ENCODE measurements at regions not wholly inside any gene's neighbourhood (a gene's known extent, or its start where the extent isn't known, plus 50 kb on each side); places are given as distances from the start of the nearest gene placed in this dataset.
"Not testable (repeated sequence)": the region's sequence is repeated elsewhere in the genome, so short reads cannot be mapped to it uniquely, and the experiment has no call there.

- H3K27ac ChIP-seq (ENCODE audit: low read depth, low read length, poor library complexity, severe bottlenecking); H3K4me1 ChIP-seq (ENCODE audit: insufficient read depth, low read length, poor library complexity, severe bottlenecking); BruUV-seq (replicated peaks); H3K9me2 ChIP-seq (ENCODE audit: insufficient read depth, low read length); H3K4me2 ChIP-seq (ENCODE audit: low read length); H3K79me2 ChIP-seq (ENCODE audit: insufficient read depth, low read depth, low read length); intact Hi-C loops (cut with micrococcal nuclease; ENCODE audit: unreplicated experiment); H2AFZ ChIP-seq (ENCODE audit: low read length); H3K36me3 ChIP-seq (ENCODE audit: insufficient read depth, low read length); H4K20me1 ChIP-seq (ENCODE audit: insufficient read depth, low read length); CTCF ChIA-PET (ENCODE audit: unreplicated experiment); H3K4me3 ChIP-seq (ENCODE audit: low read depth, low read length, poor library complexity, severe bottlenecking); H3K9me3 ChIP-seq (ENCODE audit: low read length); DNase-seq (ENCODE audit: low spot score): not testable (repeated sequence)
- POLR2A ChIA-PET: interaction anchor here (0.6 kb wide), 1 partner anchor 717 kb away, joined by 3 read pairs; no protein-coding TSS in a partner anchor
Observed at GRCh38 chr5:87199704-87200103, 68.0 kb upstream of the RASA1 start.

DNA sequence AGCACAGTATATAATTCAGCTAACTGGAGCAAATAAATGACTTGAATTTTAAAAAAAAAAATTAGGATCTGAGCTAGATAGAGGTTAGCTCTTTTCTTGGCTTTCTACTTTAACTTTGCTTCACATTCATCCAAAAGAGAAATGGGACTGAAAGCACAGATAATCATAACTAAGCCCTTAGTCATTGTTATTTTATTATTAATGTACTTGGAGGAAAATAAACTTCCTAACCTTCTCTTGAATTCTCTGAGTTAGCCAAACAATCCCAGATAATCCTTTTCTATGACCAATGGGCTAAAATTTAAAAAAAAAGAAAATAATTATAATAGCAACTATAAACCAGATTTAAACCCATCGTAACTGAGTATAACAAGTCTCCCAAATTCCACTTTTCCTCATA is 57.6 kb upstream of the RASA1 start:
- Histone ChIP-seq H3K4me2 (ENCODE audit: low read length) (no peak overlapping the region), H3K9me3 (ENCODE audit: low read length) (no peaks in the 10 kb centered on the region), H3K36me3 (ENCODE audit: insufficient read depth, low read length) (no peaks in the 10 kb centered on the region), H2AFZ (ENCODE audit: low read length) (no peak overlapping the region), H3K9me2 (ENCODE audit: insufficient read depth, low read length) (no peaks in the 10 kb centered on the region), H3K27ac (ENCODE audit: low read depth, low read length, poor library complexity, severe bottlenecking) (no peak overlapping the region), H3K79me2 (ENCODE audit: insufficient read depth, low read depth, low read length) (no peaks in the 10 kb centered on the region), H3K4me1 (ENCODE audit: insufficient read depth, low read length, poor library complexity, severe bottlenecking) (no peaks in the 10 kb centered on the region), H3K4me3 (ENCODE audit: low read depth, low read length, poor library complexity, severe bottlenecking) (no peak overlapping the region), H4K20me1 (ENCODE audit: insufficient read depth, low read length) (no peaks in the 10 kb centered on the region)
- ChIA-PET CTCF (ENCODE audit: unreplicated experiment) (no interaction called here), POLR2A (interaction anchor here (0.6 to 1.0 kb wide), 2 partner anchors 33 to 139 kb away, joined by 3 to 4 read pairs; no protein-coding TSS in a partner anchor)
- no peak for DNase-seq (ENCODE audit: low spot score)
- no TSS peak for BruUV-seq (replicated peaks)
- no peak for TF ChIP-seq EZH2phosphoT487 (IDR thresholded peaks at IDR 0.05; ENCODE audit: borderline replicate concordance, low read depth, low read length)
- TF ChIP-seq, protein P1, sequence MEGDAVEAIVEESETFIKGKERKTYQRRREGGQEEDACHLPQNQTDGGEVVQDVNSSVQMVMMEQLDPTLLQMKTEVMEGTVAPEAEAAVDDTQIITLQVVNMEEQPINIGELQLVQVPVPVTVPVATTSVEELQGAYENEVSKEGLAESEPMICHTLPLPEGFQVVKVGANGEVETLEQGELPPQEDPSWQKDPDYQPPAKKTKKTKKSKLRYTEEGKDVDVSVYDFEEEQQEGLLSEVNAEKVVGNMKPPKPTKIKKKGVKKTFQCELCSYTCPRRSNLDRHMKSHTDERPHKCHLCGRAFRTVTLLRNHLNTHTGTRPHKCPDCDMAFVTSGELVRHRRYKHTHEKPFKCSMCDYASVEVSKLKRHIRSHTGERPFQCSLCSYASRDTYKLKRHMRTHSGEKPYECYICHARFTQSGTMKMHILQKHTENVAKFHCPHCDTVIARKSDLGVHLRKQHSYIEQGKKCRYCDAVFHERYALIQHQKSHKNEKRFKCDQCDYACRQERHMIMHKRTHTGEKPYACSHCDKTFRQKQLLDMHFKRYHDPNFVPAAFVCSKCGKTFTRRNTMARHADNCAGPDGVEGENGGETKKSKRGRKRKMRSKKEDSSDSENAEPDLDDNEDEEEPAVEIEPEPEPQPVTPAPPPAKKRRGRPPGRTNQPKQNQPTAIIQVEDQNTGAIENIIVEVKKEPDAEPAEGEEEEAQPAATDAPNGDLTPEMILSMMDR (conservative IDR thresholded peaks at IDR 0.05; ENCODE audit: low read length): no peak
- intact Hi-C loops (cut with micrococcal nuclease; ENCODE audit: unreplicated experiment): no loop called here

DNA sequence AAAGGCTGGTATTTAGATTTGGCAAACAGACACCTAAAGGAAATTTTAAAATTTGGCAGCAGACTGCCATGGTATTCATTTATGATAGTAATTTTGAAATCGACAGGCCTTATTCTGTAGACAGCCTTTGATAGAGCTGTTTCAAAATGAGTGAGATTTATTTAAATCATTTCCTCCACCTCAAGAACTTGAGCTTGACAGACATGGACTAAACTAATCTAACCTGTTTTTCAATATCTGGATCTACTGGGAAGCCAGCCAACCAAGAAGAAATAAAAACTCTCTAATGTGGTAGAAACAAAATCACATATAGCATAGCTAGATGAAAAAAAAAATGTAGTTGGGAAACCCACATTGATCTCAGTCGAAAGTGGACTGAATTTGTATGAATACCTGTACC is 56.9 kb upstream of the RASA1 start:
- no peaks in the 10 kb centered on the region for H3K9me2 ChIP-seq (ENCODE audit: insufficient read depth, low read length)
- H3K4me1 ChIP-seq (ENCODE audit: insufficient read depth, low read length, poor library complexity, severe bottlenecking): no peaks in the 10 kb centered on the region
- no peak overlapping the region for H3K4me2 ChIP-seq (ENCODE audit: low read length)
- no peaks in the 10 kb centered on the region for H4K20me1 ChIP-seq (ENCODE audit: insufficient read depth, low read length)
- no peak for DNase-seq (ENCODE audit: low spot score)
- POLR2A ChIA-PET: interaction anchor here (0.7 to 1.0 kb wide), 2 partner anchors 21 to 34 kb away, joined by 3 to 4 read pairs; no protein-coding TSS in a partner anchor
- H3K4me3 ChIP-seq (ENCODE audit: low read depth, low read length, poor library complexity, severe bottlenecking): no peak overlapping the region
- CTCF ChIA-PET (ENCODE audit: unreplicated experiment): no interaction called here
- no peaks in the 10 kb centered on the region for H3K36me3 ChIP-seq (ENCODE audit: insufficient read depth, low read length)
- H3K79me2 ChIP-seq (ENCODE audit: insufficient read depth, low read depth, low read length): no peaks in the 10 kb centered on the region
- TF ChIP-seq EZH2phosphoT487 (IDR thresholded peaks at IDR 0.05; ENCODE audit: borderline replicate concordance, low read depth, low read length): no peak
- TF ChIP-seq, protein P1 (conservative IDR thresholded peaks at IDR 0.05; ENCODE audit: low read length): no peak
- no peak overlapping the region for H3K27ac ChIP-seq (ENCODE audit: low read depth, low read length, poor library complexity, severe bottlenecking)
- no peak overlapping the region for H2AFZ ChIP-seq (ENCODE audit: low read length)
- intact Hi-C loops (cut with micrococcal nuclease; ENCODE audit: unreplicated experiment): no loop called here
- BruUV-seq (replicated peaks): no TSS peak
- H3K9me3 ChIP-seq (ENCODE audit: low read length): no peaks in the 10 kb centered on the region

Data from OCI-LY7 (cell line).